Adipocyte (in vitro differentiated cells): ENCODE measurements at regions not wholly inside any gene's neighbourhood (a gene's known extent, or its start where the extent isn't known, plus 50 kb on each side); places are given as distances from the start of the nearest gene placed in this dataset.
"Not testable (repeated sequence)": the region's sequence is repeated elsewhere in the genome, so short reads cannot be mapped to it uniquely, and the experiment has no call there.

ENCODE experiments used
- DNase-seq: peaks from one replicate; pipeline ENCODE4 v3.0.0-alpha.2; 2015; ENCODE audit warnings: low read depth
- H3K27me3 ChIP-seq: replicated peaks from 2 replicates; pipeline ENCODE4 v1.7.0; 2013; ENCODE audit warnings: mild to moderate bottlenecking, low read length, moderate library complexity; ENCODE audit not compliant: control insufficient read depth, insufficient read depth
- H3K36me3 ChIP-seq: 2 replicates; pipeline ENCODE4 v1.7.0; 2013; ENCODE audit warnings: low read length, mild to moderate bottlenecking, moderate library complexity; ENCODE audit not compliant: control insufficient read depth, insufficient read depth, severe bottlenecking
- H3K4me1 ChIP-seq: 2 replicates; pipeline ENCODE4 v1.7.0; 2013; ENCODE audit warnings: mild to moderate bottlenecking, low read length, moderate library complexity; ENCODE audit not compliant: control insufficient read depth, insufficient read depth
- H3K4me3 ChIP-seq: 2 replicates; pipeline ENCODE4 v1.7.0; 2013; ENCODE audit warnings: mild to moderate bottlenecking, low read length, moderate library complexity
- H3K9ac ChIP-seq: 2 replicates; pipeline ENCODE4 v1.7.0; 2013; ENCODE audit warnings: mild to moderate bottlenecking, low read length, moderate library complexity
- H3K9me3 ChIP-seq: 2 replicates; pipeline ENCODE4 v1.7.0; 2013; ENCODE audit warnings: mild to moderate bottlenecking, low read length, moderate library complexity; ENCODE audit not compliant: control insufficient read depth

GRCh38 chr4:11824566-11824965, 395.9 kb upstream of the HS3ST1 start:
- DNase-seq = no peak
- no peak overlapping the region for H3K4me3 ChIP-seq
- no peaks in the 10 kb centered on the region for H3K4me1 ChIP-seq
- H3K9me3 ChIP-seq = no peaks in the 10 kb centered on the region
- no peaks in the 10 kb centered on the region for H3K36me3 ChIP-seq
- no peak overlapping the region for H3K9ac ChIP-seq
- H3K27me3 ChIP-seq = no peaks in the 10 kb centered on the region

GRCh38 chr4:11821772-11822430, 393.2 kb upstream of the HS3ST1 start:
- DNase-seq = no peak
- no peaks in the 10 kb centered on the region for H3K27me3 ChIP-seq
- peaks cover 3% of the 10 kb centered on the region for H3K9me3 ChIP-seq
- no peak overlapping the region for H3K9ac ChIP-seq
- H3K36me3 ChIP-seq = no peaks in the 10 kb centered on the region
- H3K4me3 ChIP-seq = no peak overlapping the region
- H3K4me1 ChIP-seq = no peaks in the 10 kb centered on the region

GRCh38 chr4:11817088-11817487, 388.4 kb upstream of the HS3ST1 start:
- Histone ChIP-seq H3K36me3 (no peaks in the 10 kb centered on the region), H3K9ac (no peak overlapping the region), H3K4me3 (no peak overlapping the region), H3K9me3 (peaks cover 3% of the 10 kb centered on the region), H3K4me1 (peaks cover 14% of the 10 kb centered on the region), H3K27me3 (no peaks in the 10 kb centered on the region)
- no peak for DNase-seq

- Histone ChIP-seq H3K27me3 (no peaks in the 10 kb centered on the region), H3K4me3 (no peak overlapping the region), H3K9ac (no peak overlapping the region), H3K4me1 (peaks cover 14% of the 10 kb centered on the region), H3K9me3 (peaks cover 3% of the 10 kb centered on the region), H3K36me3 (no peaks in the 10 kb centered on the region)
- DNase-seq = peak; percentile 3
Measured at GRCh38 chr4:11814758-11815157, 386.1 kb upstream of the HS3ST1 start.

- H3K4me3 ChIP-seq = no peak overlapping the region
- no peak for DNase-seq
- no peaks in the 10 kb centered on the region for H3K27me3 ChIP-seq
- H3K36me3 ChIP-seq = no peaks in the 10 kb centered on the region
- H3K4me1 ChIP-seq = peaks cover 14% of the 10 kb centered on the region
- no peak overlapping the region for H3K9ac ChIP-seq
- H3K9me3 ChIP-seq = peaks cover 3% of the 10 kb centered on the region
Measured at GRCh38 chr4:11813951-11814446, 385.3 kb upstream of the HS3ST1 start.

- H3K36me3 ChIP-seq, H3K9me3 ChIP-seq, H3K9ac ChIP-seq, H3K4me3 ChIP-seq, DNase-seq, H3K27me3 ChIP-seq: not testable (repeated sequence)
- H3K4me1 ChIP-seq = peaks cover 14% of the 10 kb centered on the region
Measured at GRCh38 chr4:11811521-11811920, 382.8 kb upstream of the HS3ST1 start.

GRCh38 chr4:11805842-11806241, 377.1 kb upstream of the HS3ST1 start:
- peak; percentile 26 for DNase-seq
- Histone ChIP-seq H3K4me3 (no peak overlapping the region), H3K27me3 (no peaks in the 10 kb centered on the region), H3K9me3 (no peaks in the 10 kb centered on the region), H3K9ac (no peak overlapping the region), H3K36me3 (no peaks in the 10 kb centered on the region), H3K4me1 (no peaks in the 10 kb centered on the region)

- DNase-seq = no peak
- Histone ChIP-seq H3K36me3 (no peaks in the 10 kb centered on the region), H3K9ac (no peak overlapping the region), H3K4me3 (no peak overlapping the region), H3K9me3 (no peaks in the 10 kb centered on the region), H3K4me1 (no peaks in the 10 kb centered on the region), H3K27me3 (no peaks in the 10 kb centered on the region)
Measured at GRCh38 chr4:11801466-11802446, 373.1 kb upstream of the HS3ST1 start.

GRCh38 chr4:11799196-11799595, 370.5 kb upstream of the HS3ST1 start:
- no peaks in the 10 kb centered on the region for H3K9me3 ChIP-seq
- H3K9ac ChIP-seq = no peak overlapping the region
- no peaks in the 10 kb centered on the region for H3K36me3 ChIP-seq
- no peak overlapping the region for H3K4me3 ChIP-seq
- H3K4me1 ChIP-seq = no peaks in the 10 kb centered on the region
- no peaks in the 10 kb centered on the region for H3K27me3 ChIP-seq
- DNase-seq = no peak

- no peak overlapping the region for H3K4me3 ChIP-seq
- no peak for DNase-seq
- no peaks in the 10 kb centered on the region for H3K36me3 ChIP-seq
- no peaks in the 10 kb centered on the region for H3K9me3 ChIP-seq
- H3K9ac ChIP-seq = no peak overlapping the region
- no peaks in the 10 kb centered on the region for H3K4me1 ChIP-seq
- no peaks in the 10 kb centered on the region for H3K27me3 ChIP-seq
Measured at GRCh38 chr4:11791797-11792196, 363.1 kb upstream of the HS3ST1 start.

GRCh38 chr4:11790230-11790629, 361.5 kb upstream of the HS3ST1 start:
- Histone ChIP-seq H3K4me3 (no peak overlapping the region), H3K4me1 (no peaks in the 10 kb centered on the region), H3K9me3 (no peaks in the 10 kb centered on the region), H3K36me3 (no peaks in the 10 kb centered on the region), H3K9ac (no peak overlapping the region), H3K27me3 (no peaks in the 10 kb centered on the region)
- DNase-seq = no peak
